WI38 (cell line): ENCODE measurements at regions not wholly inside any gene's neighbourhood (a gene's known extent, or its start where the extent isn't known, plus 50 kb on each side); places are given as distances from the start of the nearest gene placed in this dataset.

Experiments used
- H3K4me3 ChIP-seq: 2 replicates; pipeline ENCODE4 v1.5.1; 2011; ENCODE audit warnings: low read depth, mild to moderate bottlenecking, control low read depth, low read length
- CTCF ChIP-seq: IDR thresholded peaks from 2 replicates; pipeline ENCODE4 v1.5.1; 2012; ENCODE audit warnings: low read depth, mild to moderate bottlenecking, control low read depth, low read length

- H3K4me3 ChIP-seq: no peak overlapping the region
- no peak for TF ChIP-seq CTCF
Observed at GRCh38 chr10:93208717-93209464, 135.2 kb downstream of the CYP26A1 start.

DNA sequence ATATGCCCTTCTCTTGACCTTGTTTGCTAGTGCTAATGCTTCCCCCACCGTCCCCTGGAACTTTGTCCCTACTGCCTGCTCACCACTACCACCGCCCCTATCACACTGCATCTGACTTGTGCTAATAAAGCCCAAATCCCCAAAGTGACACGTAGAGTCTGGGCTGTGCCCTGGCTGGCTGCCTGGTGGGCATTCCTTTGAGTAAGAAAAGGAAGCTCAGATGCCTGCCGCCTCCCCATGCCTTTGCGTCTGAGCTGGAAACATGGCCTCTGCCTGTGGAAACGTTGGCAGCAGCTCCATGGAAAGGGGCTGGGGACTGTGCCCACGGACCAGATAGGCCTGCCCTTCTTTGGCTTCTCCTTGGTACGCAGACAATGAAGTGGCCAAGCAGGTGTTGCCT lies 138.3 kb downstream of the CYP26A1 start:
- TF ChIP-seq CTCF: no peak
- no peak overlapping the region for H3K4me3 ChIP-seq

GRCh38 chr10:93215312-93215711 lies 141.6 kb downstream of the CYP26A1 start:
- H3K4me3 ChIP-seq: no peak overlapping the region
- TF ChIP-seq CTCF: no peak

GRCh38 chr10:93216341-93216985 lies 142.8 kb downstream of the CYP26A1 start:
- TF ChIP-seq CTCF: no peak
- H3K4me3 ChIP-seq: no peak overlapping the region

DNA sequence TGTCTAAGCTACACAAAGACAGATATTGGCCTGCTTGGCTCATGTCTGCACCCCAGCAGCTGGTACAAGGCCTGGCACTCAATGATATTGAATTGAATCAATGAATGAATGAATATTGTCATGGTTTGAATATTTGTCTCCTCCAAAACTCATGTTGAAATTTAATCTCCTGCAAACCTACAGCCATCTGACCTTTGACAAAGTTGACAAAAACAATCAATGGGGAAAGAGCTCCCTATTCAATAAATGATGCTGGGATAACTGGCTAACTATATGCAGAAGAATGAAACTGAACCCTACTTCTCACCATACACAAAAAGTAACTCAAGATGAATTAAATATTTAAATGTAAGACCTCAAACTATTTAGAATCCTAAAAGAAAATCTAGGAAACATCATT lies 144.7 kb downstream of the CYP26A1 start:
- TF ChIP-seq CTCF: no peak
- no peak overlapping the region for H3K4me3 ChIP-seq

DNA sequence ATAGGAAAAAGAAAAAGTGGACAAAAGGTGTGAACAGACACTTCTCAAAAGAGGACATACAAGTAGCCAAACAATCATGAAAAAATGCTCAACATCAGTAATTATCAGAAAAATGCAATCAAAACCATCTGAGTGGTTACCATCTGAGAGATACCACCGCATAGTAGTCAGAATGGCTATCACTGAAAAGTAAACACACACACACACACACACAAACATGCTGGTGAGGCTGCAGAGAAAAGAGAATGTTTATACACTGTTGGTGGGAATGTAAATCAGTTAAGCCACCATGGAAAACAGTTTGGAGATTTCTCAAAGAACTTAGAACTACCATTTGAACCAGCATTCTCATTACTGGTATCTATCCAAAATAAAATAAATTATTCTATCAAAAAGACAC lies 145.7 kb downstream of the CYP26A1 start:
- no peak for TF ChIP-seq CTCF
- no peak overlapping the region for H3K4me3 ChIP-seq
